ENCODE measurements at regions not wholly inside any gene's neighbourhood (a gene's known extent, or its start where the extent isn't known, plus 50 kb on each side); places are given as distances from the start of the nearest gene placed in this dataset.

- Histone ChIP-seq H3K4me3 (ENCODE audit: low read length in 3 of 3) (no peak overlapping the region), H3K36me3 (ENCODE audit: control insufficient read depth in 3 of 3, insufficient read depth in 3 of 3, low read length in 3 of 3) (no peaks in the 10 kb centered on the region), H3K4me1 (ENCODE audit: control insufficient read depth in 3 of 3, insufficient read depth in 3 of 3, low read length in 3 of 3) (peaks cover 0 to 2% (median 0%) of the 10 kb centered on the region in 3 donors), H3K9ac (ENCODE audit: low read depth in 1 of 3, low read length in 3 of 3) (no peak overlapping the region), H3K27me3 (ENCODE audit: control insufficient read depth in 3 of 3, insufficient read depth in 3 of 3, low read length in 3 of 3) (peaks cover 0 to 8% (median 0%) of the 10 kb centered on the region in 3 donors), H3K27ac (ENCODE audit: low read depth, low read length) (no peak overlapping the region), H3K9me3 (ENCODE audit: control insufficient read depth in 3 of 3, low read length in 3 of 3) (no peaks in the 10 kb centered on the region)
These were observed 101.5 kb downstream of the HSPH1 start for GRCh38 chr13:31060220-31060619.

- Histone ChIP-seq H3K27ac (ENCODE audit: low read depth, low read length) (no peak overlapping the region), H3K27me3 (ENCODE audit: control insufficient read depth in 3 of 3, insufficient read depth in 3 of 3, low read length in 3 of 3) (peaks cover 0 to 8% (median 3%) of the 10 kb centered on the region in 3 donors), H3K36me3 (ENCODE audit: control insufficient read depth in 3 of 3, insufficient read depth in 3 of 3, low read length in 3 of 3) (no peaks in the 10 kb centered on the region), H3K4me1 (ENCODE audit: control insufficient read depth in 3 of 3, insufficient read depth in 3 of 3, low read length in 3 of 3) (peaks cover 0 to 2% (median 0%) of the 10 kb centered on the region in 3 donors), H3K4me3 (ENCODE audit: low read length in 3 of 3) (no peak overlapping the region), H3K9me3 (ENCODE audit: control insufficient read depth in 3 of 3, low read length in 3 of 3) (no peaks in the 10 kb centered on the region), H3K9ac (ENCODE audit: low read depth in 1 of 3, low read length in 3 of 3) (no peak overlapping the region)
These were observed 104.2 kb downstream of the HSPH1 start for GRCh38 chr13:31057403-31058033.

GRCh38 chr13:31056644-31057271, 104.9 kb downstream of the HSPH1 start:
- Histone ChIP-seq H3K36me3 (ENCODE audit: control insufficient read depth in 3 of 3, insufficient read depth in 3 of 3, low read length in 3 of 3) (no peaks in the 10 kb centered on the region), H3K4me3 (ENCODE audit: low read length in 3 of 3) (no peak overlapping the region), H3K9ac (ENCODE audit: low read depth in 1 of 3, low read length in 3 of 3) (no peak overlapping the region), H3K4me1 (ENCODE audit: control insufficient read depth in 3 of 3, insufficient read depth in 3 of 3, low read length in 3 of 3) (peaks cover 0 to 2% (median 0%) of the 10 kb centered on the region in 3 donors), H3K9me3 (ENCODE audit: control insufficient read depth in 3 of 3, low read length in 3 of 3) (no peaks in the 10 kb centered on the region), H3K27ac (ENCODE audit: low read depth, low read length) (no peak overlapping the region), H3K27me3 (ENCODE audit: control insufficient read depth in 3 of 3, insufficient read depth in 3 of 3, low read length in 3 of 3) (peaks cover 0 to 8% (median 3%) of the 10 kb centered on the region in 3 donors)

- H3K9me3 ChIP-seq (ENCODE audit: control insufficient read depth in 3 of 3, low read length in 3 of 3) = no peaks in the 10 kb centered on the region
- H3K27me3 ChIP-seq (ENCODE audit: control insufficient read depth in 3 of 3, insufficient read depth in 3 of 3, low read length in 3 of 3) = peaks cover 0 to 8% (median 3%) of the 10 kb centered on the region in 3 donors
- no peak overlapping the region for H3K9ac ChIP-seq (ENCODE audit: low read depth in 1 of 3, low read length in 3 of 3)
- no peaks in the 10 kb centered on the region for H3K36me3 ChIP-seq (ENCODE audit: control insufficient read depth in 3 of 3, insufficient read depth in 3 of 3, low read length in 3 of 3)
- no peak overlapping the region for H3K27ac ChIP-seq (ENCODE audit: low read depth, low read length)
- peaks cover 0 to 2% (median 0%) of the 10 kb centered on the region in 3 donors for H3K4me1 ChIP-seq (ENCODE audit: control insufficient read depth in 3 of 3, insufficient read depth in 3 of 3, low read length in 3 of 3)
- no peak overlapping the region for H3K4me3 ChIP-seq (ENCODE audit: low read length in 3 of 3)
These were observed 106.1 kb downstream of the HSPH1 start for GRCh38 chr13:31055589-31055988.

GRCh38 chr13:31054632-31055031, 107.1 kb downstream of the HSPH1 start:
- Histone ChIP-seq H3K4me1 (ENCODE audit: control insufficient read depth in 3 of 3, insufficient read depth in 3 of 3, low read length in 3 of 3) (peaks cover 0 to 2% (median 0%) of the 10 kb centered on the region in 3 donors), H3K9me3 (ENCODE audit: control insufficient read depth in 3 of 3, low read length in 3 of 3) (no peaks in the 10 kb centered on the region), H3K9ac (ENCODE audit: low read depth in 1 of 3, low read length in 3 of 3) (no peak overlapping the region), H3K4me3 (ENCODE audit: low read length in 3 of 3) (no peak overlapping the region), H3K27me3 (ENCODE audit: control insufficient read depth in 3 of 3, insufficient read depth in 3 of 3, low read length in 3 of 3) (peaks cover 0 to 8% (median 3%) of the 10 kb centered on the region in 3 donors), H3K36me3 (ENCODE audit: control insufficient read depth in 3 of 3, insufficient read depth in 3 of 3, low read length in 3 of 3) (no peaks in the 10 kb centered on the region), H3K27ac (ENCODE audit: low read depth, low read length) (no peak overlapping the region)

GRCh38 chr13:31053896-31054295, 107.8 kb downstream of the HSPH1 start:
- no peaks in the 10 kb centered on the region for H3K9me3 ChIP-seq (ENCODE audit: control insufficient read depth in 3 of 3, low read length in 3 of 3)
- H3K27ac ChIP-seq (ENCODE audit: low read depth, low read length) = no peak overlapping the region
- no peak overlapping the region for H3K4me3 ChIP-seq (ENCODE audit: low read length in 3 of 3)
- no peak overlapping the region for H3K9ac ChIP-seq (ENCODE audit: low read depth in 1 of 3, low read length in 3 of 3)
- H3K4me1 ChIP-seq (ENCODE audit: control insufficient read depth in 3 of 3, insufficient read depth in 3 of 3, low read length in 3 of 3) = peaks cover 0 to 2% (median 0%) of the 10 kb centered on the region in 3 donors
- H3K27me3 ChIP-seq (ENCODE audit: control insufficient read depth in 3 of 3, insufficient read depth in 3 of 3, low read length in 3 of 3) = peaks cover 0 to 8% (median 3%) of the 10 kb centered on the region in 3 donors
- no peaks in the 10 kb centered on the region for H3K36me3 ChIP-seq (ENCODE audit: control insufficient read depth in 3 of 3, insufficient read depth in 3 of 3, low read length in 3 of 3)

GRCh38 chr13:31053091-31053490, 108.6 kb downstream of the HSPH1 start:
- Histone ChIP-seq H3K4me1 (ENCODE audit: control insufficient read depth in 3 of 3, insufficient read depth in 3 of 3, low read length in 3 of 3) (peaks cover 0 to 2% (median 0%) of the 10 kb centered on the region in 3 donors), H3K27me3 (ENCODE audit: control insufficient read depth in 3 of 3, insufficient read depth in 3 of 3, low read length in 3 of 3) (peaks cover 0 to 8% (median 3%) of the 10 kb centered on the region in 3 donors), H3K9me3 (ENCODE audit: control insufficient read depth in 3 of 3, low read length in 3 of 3) (no peaks in the 10 kb centered on the region), H3K36me3 (ENCODE audit: control insufficient read depth in 3 of 3, insufficient read depth in 3 of 3, low read length in 3 of 3) (no peaks in the 10 kb centered on the region), H3K27ac (ENCODE audit: low read depth, low read length) (no peak overlapping the region), H3K9ac (ENCODE audit: low read depth in 1 of 3, low read length in 3 of 3) (no peak overlapping the region), H3K4me3 (ENCODE audit: low read length in 3 of 3) (no peak overlapping the region)

GRCh38 chr13:31052478-31052877, 109.2 kb downstream of the HSPH1 start:
- Histone ChIP-seq H3K27me3 (ENCODE audit: control insufficient read depth in 3 of 3, insufficient read depth in 3 of 3, low read length in 3 of 3) (peaks cover 0 to 8% (median 3%) of the 10 kb centered on the region in 3 donors), H3K9me3 (ENCODE audit: control insufficient read depth in 3 of 3, low read length in 3 of 3) (no peaks in the 10 kb centered on the region), H3K4me3 (ENCODE audit: low read length in 3 of 3) (no peak overlapping the region), H3K9ac (ENCODE audit: low read depth in 1 of 3, low read length in 3 of 3) (no peak overlapping the region), H3K4me1 (ENCODE audit: control insufficient read depth in 3 of 3, insufficient read depth in 3 of 3, low read length in 3 of 3) (peaks cover 0 to 2% (median 0%) of the 10 kb centered on the region in 3 donors), H3K27ac (ENCODE audit: low read depth, low read length) (no peak overlapping the region), H3K36me3 (ENCODE audit: control insufficient read depth in 3 of 3, insufficient read depth in 3 of 3, low read length in 3 of 3) (no peaks in the 10 kb centered on the region)

GRCh38 chr13:31051999-31052398, 109.7 kb downstream of the HSPH1 start:
- Histone ChIP-seq H3K4me1 (ENCODE audit: control insufficient read depth in 3 of 3, insufficient read depth in 3 of 3, low read length in 3 of 3) (peaks cover under 1 to 4% (median 3%) of the 10 kb centered on the region in 3 donors), H3K27ac (ENCODE audit: low read depth, low read length) (no peak overlapping the region), H3K9ac (ENCODE audit: low read depth in 1 of 3, low read length in 3 of 3) (no peak overlapping the region), H3K36me3 (ENCODE audit: control insufficient read depth in 3 of 3, insufficient read depth in 3 of 3, low read length in 3 of 3) (no peaks in the 10 kb centered on the region), H3K27me3 (ENCODE audit: control insufficient read depth in 3 of 3, insufficient read depth in 3 of 3, low read length in 3 of 3) (peaks cover 2 to 8% (median 3%) of the 10 kb centered on the region in 3 donors), H3K4me3 (ENCODE audit: low read length in 3 of 3) (no peak overlapping the region), H3K9me3 (ENCODE audit: control insufficient read depth in 3 of 3, low read length in 3 of 3) (no peaks in the 10 kb centered on the region)
